Left renal cortex interstitium (tissue), 4 donors: ENCODE measurements at regions not wholly inside any gene's neighbourhood (a gene's known extent, or its start where the extent isn't known, plus 50 kb on each side); places are given as distances from the start of the nearest gene placed in this dataset.
"Not testable (repeated sequence)": the region's sequence is repeated elsewhere in the genome, so short reads cannot be mapped to it uniquely, and the experiment has no call there.

Experiments used
- DNase-seq, 4 donors: peaks; one replicate each; pipeline ENCODE4 v3.0.0-alpha.2; 2013; ENCODE audit warnings: low read depth in 4 of 4, low spot score in 2 of 4, missing footprints in 1 of 4

GRCh38 chr2:21908712-21909380, 785.1 kb downstream of the TDRD15 start:
- not testable (repeated sequence) for DNase-seq

- no peak for DNase-seq
These were observed 787.2 kb downstream of the TDRD15 start for GRCh38 chr2:21910832-21911507.

- DNase-seq: no peak
These were observed 788.6 kb downstream of the TDRD15 start for GRCh38 chr2:21912405-21912804.

- no peak for DNase-seq
These were observed 791.4 kb downstream of the TDRD15 start for GRCh38 chr2:21915201-21915600.

- DNase-seq: peak in 3 of 4 donors; percentile 15 to 23 (median 18)
These were observed 793.3 kb downstream of the TDRD15 start for GRCh38 chr2:21916934-21917522.

- no peak for DNase-seq
These were observed 797.0 kb downstream of the TDRD15 start for GRCh38 chr2:21920721-21921120.

GRCh38 chr2:21924640-21925285, 801.0 kb downstream of the TDRD15 start:
- no peak for DNase-seq

GRCh38 chr2:21928292-21928691, 804.5 kb downstream of the TDRD15 start:
- no peak for DNase-seq

- DNase-seq: no peak
These were observed 806.5 kb downstream of the TDRD15 start for GRCh38 chr2:21930226-21930625.

- DNase-seq: no peak
These were observed 816.2 kb downstream of the TDRD15 start for GRCh38 chr2:21939967-21940366.

GRCh38 chr2:21944536-21944935, 820.8 kb downstream of the TDRD15 start:
- no peak for DNase-seq

GRCh38 chr2:21945658-21946057, 821.9 kb downstream of the TDRD15 start:
- DNase-seq: no peak

- no peak for DNase-seq
These were observed 823.3 kb downstream of the TDRD15 start for GRCh38 chr2:21947046-21947445.

GRCh38 chr2:21966139-21966538, 842.4 kb downstream of the TDRD15 start:
- DNase-seq: no peak

- DNase-seq: no peak
These were observed 847.2 kb downstream of the TDRD15 start for GRCh38 chr2:21970971-21971370.

GRCh38 chr2:21972586-21972985, 848.8 kb downstream of the TDRD15 start:
- DNase-seq: no peak

GRCh38 chr2:21981127-21981526, 857.4 kb downstream of the TDRD15 start:
- DNase-seq: no peak

- DNase-seq: no peak
These were observed 869.2 kb downstream of the TDRD15 start for GRCh38 chr2:21993002-21993401.

GRCh38 chr2:21996339-21996738, 872.6 kb downstream of the TDRD15 start:
- DNase-seq: no peak

GRCh38 chr2:21999522-21999921, 875.8 kb downstream of the TDRD15 start:
- DNase-seq: no peak

GRCh38 chr2:22002066-22002465, 878.3 kb downstream of the TDRD15 start:
- no peak for DNase-seq

- no peak for DNase-seq
These were observed 879.5 kb downstream of the TDRD15 start for GRCh38 chr2:22003270-22003669.
